ENCODE measurements at regions not wholly inside any gene's neighbourhood (a gene's known extent, or its start where the extent isn't known, plus 50 kb on each side); places are given as distances from the start of the nearest gene placed in this dataset.

- TF ChIP-seq CTCF (IDR thresholded peaks at IDR 0.05; ENCODE audit: low read length): no peak
- TF ChIP-seq EZH2 (optimal IDR thresholded peaks at IDR 0.05; ENCODE audit: low read depth, low read length): no peak
Observed at GRCh38 chr10:62894156-62894555, 78.0 kb upstream of the EGR2 start.
